Esophagus squamous epithelium (tissue), 5 donors: ENCODE measurements at regions not wholly inside any gene's neighbourhood (a gene's known extent, or its start where the extent isn't known, plus 50 kb on each side); places are given as distances from the start of the nearest gene placed in this dataset.

ENCODE experiments used
- DNase-seq: peaks from one replicate; lab custom pipeline; 2025; lab: John Stamatoyannopoulos, UW
- H3K27ac ChIP-seq, 4 donors: fragments of 200-600 bp; sonication (generic); one replicate each; pipeline ENCODE4 v1.5.1; 2016 to 2019; ENCODE audit warnings: mild to moderate bottlenecking in 1 of 4
- H3K27me3 ChIP-seq, 4 donors: fragments of 200-600 bp; sonication (generic); 1 replicate in 3 of 4; 2 replicates in 1 of 4; pipeline versions ENCODE4 v1.5.1 to v1.6.0; 2017 to 2021; ENCODE audit warnings: antibody characterized with exemption in 1 of 4
- H3K36me3 ChIP-seq, 3 donors: fragments of 200-600 bp; sonication (generic); one replicate each; pipeline ENCODE4 v1.5.1; 2016 to 2019
- H3K4me1 ChIP-seq, 3 donors: fragments of 200-600 bp; sonication (generic); one replicate each; pipeline ENCODE4 v1.5.1; 2017 to 2019
- H3K4me3 ChIP-seq, 4 donors: fragments of 200-600 bp; sonication (generic); 1 replicate in 3 of 4; 2 replicates in 1 of 4; pipeline ENCODE4 v1.5.1; 2016 to 2019; ENCODE audit warnings: mild to moderate bottlenecking in 2 of 4, moderate library complexity in 1 of 4
- H3K9me3 ChIP-seq, 3 donors: fragments of 200-600 bp; sonication (generic); one replicate each; pipeline ENCODE4 v1.5.1; 2016 to 2019
- CTCF ChIP-seq, 6 experiments: fragments of 450-650 bp in 4 of 6; fragments of 200-600 bp in 2 of 6; sonication (generic) in 2 of 6; IDR thresholded peaks; one replicate each; pipeline ENCODE4 v1.5.1; 2016 to 2019; ENCODE audit warnings: antibody characterized with exemption in 6 of 6, mild to moderate bottlenecking in 4 of 6, moderate library complexity in 4 of 6
- POLR2A ChIP-seq, 4 donors: fragments of 450-650 bp; IDR thresholded peaks; one replicate each; pipeline ENCODE4 v1.6.1; 2017; ENCODE audit warnings: antibody characterized with exemption in 4 of 4, mild to moderate bottlenecking in 4 of 4, moderate library complexity in 3 of 4
- WGBS, 2 donors: methylation state at CpG; one replicate each; pipeline ENCODE4 v1.1.5; 2018; 5-methylcytosine and 5-hydroxymethylcytosine counted together
- intact Hi-C: fragments of 100-400 bp; cut with DNase I; formaldehyde crosslinking; loops from one replicate; pipeline ENCODE4 v1.15.0; 2022
- donor health status: DM: yes; HTN: yes; CAD: no.

- no peak overlapping the region for H3K4me3 ChIP-seq
- no peaks in the 10 kb centered on the region for H3K4me1 ChIP-seq
- H3K27me3 ChIP-seq, result no peaks in the 10 kb centered on the region
- DNase-seq, result no peak
- no peaks in the 10 kb centered on the region for H3K36me3 ChIP-seq
- H3K9me3 ChIP-seq, result no peaks in the 10 kb centered on the region
- intact Hi-C loops, result no loop called here
- TF ChIP-seq POLR2A (IDR thresholded peaks at IDR 0.05) (no peak), CTCF (IDR thresholded peaks at IDR 0.05) (no peak)
- no peak overlapping the region for H3K27ac ChIP-seq
Measured at GRCh38 chr12:87054226-87054625, 798.0 kb upstream of the MGAT4C start.

GRCh38 chr12:87051621-87052020 is 795.4 kb upstream of the MGAT4C start:
- H3K4me3 ChIP-seq, result no peak overlapping the region
- whole genome bisulfite sequencing, 2 donors, result 73 to 97% methylated on average over 1 of the region's 1 CpG
- no peaks in the 10 kb centered on the region for H3K36me3 ChIP-seq
- no peaks in the 10 kb centered on the region for H3K9me3 ChIP-seq
- H3K27me3 ChIP-seq, result no peaks in the 10 kb centered on the region
- H3K4me1 ChIP-seq, result no peaks in the 10 kb centered on the region
- DNase-seq, result no peak
- TF ChIP-seq CTCF (IDR thresholded peaks at IDR 0.05) (no peak), POLR2A (IDR thresholded peaks at IDR 0.05) (no peak)
- H3K27ac ChIP-seq, result no peak overlapping the region
- intact Hi-C loops, result no loop called here

- 93 to 97% methylated on average over 3 of the region's 3 CpGs for WGBS, 2 donors
- H3K36me3 ChIP-seq, result no peaks in the 10 kb centered on the region
- no peaks in the 10 kb centered on the region for H3K4me1 ChIP-seq
- intact Hi-C loops, result no loop called here
- H3K9me3 ChIP-seq, result no peaks in the 10 kb centered on the region
- no peak overlapping the region for H3K27ac ChIP-seq
- DNase-seq, result no peak
- TF ChIP-seq POLR2A (IDR thresholded peaks at IDR 0.05) (no peak), CTCF (IDR thresholded peaks at IDR 0.05) (no peak)
- H3K27me3 ChIP-seq, result no peaks in the 10 kb centered on the region
- H3K4me3 ChIP-seq, result no peak overlapping the region
Measured at GRCh38 chr12:87047691-87048090, 791.5 kb upstream of the MGAT4C start.

- no peak overlapping the region for H3K4me3 ChIP-seq
- TF ChIP-seq POLR2A (IDR thresholded peaks at IDR 0.05) (no peak), CTCF (IDR thresholded peaks at IDR 0.05) (no peak)
- H3K27me3 ChIP-seq, result no peaks in the 10 kb centered on the region
- WGBS, 2 donors, result 83 to 87% methylated on average over 1 of the region's 1 CpG
- H3K36me3 ChIP-seq, result no peaks in the 10 kb centered on the region
- no peak for DNase-seq
- no peaks in the 10 kb centered on the region for H3K9me3 ChIP-seq
- H3K27ac ChIP-seq, result no peak overlapping the region
- intact Hi-C loops, result no loop called here
- no peaks in the 10 kb centered on the region for H3K4me1 ChIP-seq
Measured at GRCh38 chr12:87039536-87039935, 783.3 kb upstream of the MGAT4C start.

GRCh38 chr12:87038098-87038497 is 781.9 kb upstream of the MGAT4C start:
- WGBS, 2 donors, result 88 to 90% methylated on average over 3 of the region's 3 CpGs
- intact Hi-C loops, result no loop called here
- no peaks in the 10 kb centered on the region for H3K4me1 ChIP-seq
- H3K9me3 ChIP-seq, result no peaks in the 10 kb centered on the region
- no peak for DNase-seq
- H3K27me3 ChIP-seq, result no peaks in the 10 kb centered on the region
- H3K4me3 ChIP-seq, result no peak overlapping the region
- no peaks in the 10 kb centered on the region for H3K36me3 ChIP-seq
- TF ChIP-seq CTCF (IDR thresholded peaks at IDR 0.05) (no peak), POLR2A (IDR thresholded peaks at IDR 0.05) (no peak)
- no peak overlapping the region for H3K27ac ChIP-seq
